8988T (cell line): ENCODE measurements at regions not wholly inside any gene's neighbourhood (a gene's known extent, or its start where the extent isn't known, plus 50 kb on each side); places are given as distances from the start of the nearest gene placed in this dataset.

Experiments
- DNase-seq: peaks from one replicate; pipeline ENCODE4 v3.0.0; 2011

DNA sequence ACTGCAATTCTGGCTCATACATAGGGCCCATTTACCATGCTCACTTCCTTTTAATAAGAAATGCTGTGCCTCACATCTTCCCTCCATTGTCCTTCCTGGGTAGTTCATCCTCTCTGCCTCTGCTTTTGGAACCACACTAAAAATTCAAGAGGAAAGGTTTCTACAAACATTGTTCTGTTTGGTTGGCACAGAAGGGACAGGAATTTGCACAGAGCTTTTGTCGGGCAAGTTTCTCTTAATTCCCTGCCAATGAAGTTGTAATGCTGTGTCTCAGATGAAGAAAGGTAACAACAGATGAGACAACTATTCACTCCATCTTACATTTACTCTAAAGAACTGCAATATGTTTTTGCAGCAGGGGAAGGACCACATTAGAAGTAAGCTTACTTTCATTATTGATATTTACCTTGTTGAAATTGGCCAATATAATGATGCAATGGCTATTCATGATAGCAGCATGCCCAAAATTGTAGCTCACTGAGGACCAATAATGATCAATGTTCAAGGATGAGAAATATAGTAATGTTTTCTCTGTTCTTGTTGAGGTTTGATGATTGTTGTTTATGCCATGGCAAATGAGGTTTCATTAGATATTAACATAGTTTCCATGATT lies 82.5 kb upstream of the HMHB1 start:
- DNase-seq = no peak

DNA sequence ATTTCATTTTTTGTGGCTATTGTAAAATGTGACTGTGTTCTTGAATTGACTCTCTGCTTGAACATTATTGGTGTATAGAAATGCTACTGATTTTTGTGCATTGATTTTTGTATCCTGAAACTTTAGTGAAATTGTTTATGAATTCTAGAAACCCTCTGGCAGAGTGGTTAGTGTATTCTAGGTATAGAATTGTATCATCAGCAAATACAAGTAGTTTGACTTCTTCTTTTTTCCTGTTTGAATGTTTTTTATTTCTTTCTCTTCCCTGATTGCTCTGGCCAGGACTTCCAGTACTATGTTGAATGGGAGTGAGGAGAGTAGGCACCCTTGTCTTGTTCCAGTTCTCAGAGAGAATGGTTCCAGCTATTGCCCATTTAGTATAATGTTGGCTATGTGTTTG lies 88.8 kb upstream of the HMHB1 start:
- no peak for DNase-seq

GRCh38 chr5:143721925-143722324 lies 90.0 kb upstream of the HMHB1 start:
- DNase-seq = no peak

DNA sequence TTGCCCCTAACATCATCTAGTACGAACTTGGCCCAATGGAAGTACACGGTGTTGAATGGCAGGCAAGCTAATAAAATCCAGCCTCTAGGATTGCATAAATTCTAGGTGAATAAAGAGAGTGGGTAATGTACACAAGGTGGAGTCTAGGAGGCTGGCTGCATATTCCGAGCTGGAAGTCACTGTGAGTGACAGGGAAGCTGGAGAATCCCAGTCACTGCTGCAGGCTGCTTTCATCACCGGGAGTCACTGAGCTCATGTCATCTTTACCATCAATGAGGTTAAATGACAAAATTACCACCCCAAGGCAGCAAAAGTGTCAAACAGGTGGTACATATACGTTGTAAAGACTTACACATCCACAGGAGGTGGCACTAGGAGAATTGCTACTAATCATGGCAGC lies 91.3 kb upstream of the HMHB1 start:
- no peak for DNase-seq

GRCh38 chr5:143717400-143717799 lies 94.6 kb upstream of the HMHB1 start:
- no peak for DNase-seq

- no peak for DNase-seq
These were observed 95.1 kb upstream of the HMHB1 start for GRCh38 chr5:143716881-143717280.

DNA sequence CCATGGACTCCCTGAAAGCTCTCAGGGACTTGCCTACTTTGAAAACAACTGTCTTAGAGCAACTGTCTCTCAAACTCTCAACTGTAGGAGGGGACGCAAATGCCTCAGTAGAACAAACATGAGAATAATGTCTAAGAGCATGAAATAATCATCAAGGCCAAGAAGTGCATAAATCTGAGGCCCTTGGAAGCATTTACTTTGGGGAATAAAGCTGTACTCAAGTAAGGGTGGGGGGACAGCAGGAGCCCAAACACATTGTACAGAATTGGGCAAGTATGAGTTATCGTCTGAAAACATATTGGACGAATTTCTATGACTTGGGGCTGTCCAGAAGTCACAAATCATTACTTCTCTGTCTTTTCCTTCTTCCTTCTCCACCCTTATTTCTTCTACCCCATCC lies 96.3 kb upstream of the HMHB1 start:
- DNase-seq = no peak

- no peak for DNase-seq
These were observed 97.3 kb upstream of the HMHB1 start for GRCh38 chr5:143714629-143715028.

DNA sequence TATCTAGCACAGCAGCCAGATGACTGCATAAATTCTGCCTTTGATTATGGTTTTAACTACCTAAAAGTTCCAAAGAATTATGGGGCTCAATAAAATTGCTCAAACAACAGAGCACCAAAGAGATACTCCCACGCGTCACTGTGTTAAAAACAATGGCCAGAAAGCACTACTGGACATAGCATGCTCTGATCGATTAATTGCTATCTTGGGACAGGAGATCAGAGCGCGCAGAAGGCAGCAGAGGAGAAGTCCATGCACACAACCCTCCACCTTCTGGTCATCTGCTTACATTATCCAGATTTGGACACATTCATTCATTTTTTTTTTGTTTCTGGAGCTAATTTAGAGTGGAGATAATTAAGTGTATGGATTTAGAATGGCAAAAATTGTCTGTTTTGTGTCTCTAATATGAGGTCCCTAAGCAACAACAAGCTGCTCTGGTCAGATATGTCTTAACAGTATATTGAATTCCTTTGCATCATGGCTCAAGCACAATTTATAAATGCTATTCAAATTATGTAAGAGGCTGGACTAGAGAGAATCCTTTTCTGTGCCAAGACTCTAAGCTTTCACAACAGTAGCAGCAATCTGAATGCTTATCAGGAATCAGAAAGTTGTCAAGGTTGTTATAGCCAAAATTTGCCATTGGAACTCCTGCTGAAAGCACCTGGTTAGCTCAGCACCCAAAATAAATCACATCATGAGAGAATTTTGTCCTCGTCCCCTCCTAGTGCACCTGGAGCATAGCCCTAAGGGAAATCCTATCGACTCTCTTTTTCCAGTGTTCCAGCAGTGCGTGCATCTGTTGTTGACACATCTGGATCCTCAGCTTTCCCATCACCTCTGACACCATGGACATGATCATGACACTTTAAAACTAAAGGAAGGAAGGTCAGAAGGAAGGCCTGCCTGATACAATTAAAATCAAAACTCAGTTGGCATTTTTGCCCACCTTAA lies 98.6 kb upstream of the HMHB1 start:
- DNase-seq = no peak

- DNase-seq = no peak
These were observed 103.3 kb upstream of the HMHB1 start for GRCh38 chr5:143708672-143709071.

- DNase-seq = no peak
These were observed 104.2 kb upstream of the HMHB1 start for GRCh38 chr5:143707806-143708205.

DNA sequence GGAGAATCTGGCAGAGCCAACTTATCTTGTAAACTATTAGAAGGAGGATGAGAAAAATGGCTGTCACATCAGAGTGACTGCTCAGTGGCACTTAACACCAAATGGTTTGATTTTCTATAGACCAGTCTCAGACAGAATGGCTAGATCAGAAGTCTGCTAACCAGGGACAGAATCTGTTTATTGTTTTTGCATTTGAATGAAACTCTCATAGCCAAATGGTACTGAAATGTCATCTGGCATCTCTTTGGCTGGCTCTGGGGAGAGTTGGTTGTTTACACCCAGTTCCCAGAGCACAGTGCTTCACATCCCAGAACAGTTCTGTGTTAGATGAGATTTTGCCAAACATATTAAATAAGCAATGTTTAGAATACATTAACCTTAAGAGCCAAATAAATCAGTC lies 106.6 kb upstream of the HMHB1 start:
- DNase-seq = no peak

DNA sequence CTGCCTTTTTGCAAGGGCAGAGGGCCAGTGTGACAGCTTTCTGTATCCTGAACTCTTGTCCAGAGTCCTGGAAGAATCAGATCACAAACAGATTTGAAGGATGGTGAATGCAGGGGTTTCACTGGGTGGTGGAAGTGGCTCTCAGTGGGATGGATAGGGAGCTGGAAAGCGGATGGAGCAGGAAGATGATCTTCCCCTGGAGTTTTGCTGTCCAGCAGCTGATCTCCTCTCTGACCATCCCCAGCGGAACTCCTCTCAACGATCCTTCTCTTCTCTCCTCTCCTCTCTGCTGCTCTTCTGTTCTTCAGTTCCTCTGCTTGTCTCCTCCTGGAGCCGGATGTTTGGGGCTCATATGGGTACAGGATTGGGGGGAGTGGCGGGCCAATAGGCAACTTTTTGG lies 108.3 kb upstream of the HMHB1 start:
- DNase-seq = no peak

DNA sequence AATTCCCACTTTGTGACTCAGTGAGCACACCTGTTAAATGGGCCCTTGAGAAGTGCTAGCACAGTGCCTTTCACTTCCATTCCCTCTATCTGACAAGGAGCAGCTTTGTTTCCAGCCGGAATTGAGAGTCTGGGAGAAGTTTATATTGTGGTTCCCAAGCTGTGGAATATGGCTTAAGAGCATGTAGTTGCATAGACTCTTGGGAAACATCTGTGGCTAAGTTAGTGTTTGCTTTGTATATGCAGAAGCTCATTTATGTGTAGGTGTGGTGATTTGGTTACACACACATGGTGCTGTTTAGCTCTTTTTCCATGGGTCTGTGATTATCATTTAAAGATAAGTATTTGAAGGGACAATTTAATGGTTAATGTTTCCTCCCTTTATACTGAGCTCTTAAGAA lies 110.5 kb upstream of the HMHB1 start:
- DNase-seq = no peak

- DNase-seq = no peak
These were observed 111.0 kb upstream of the HMHB1 start for GRCh38 chr5:143700994-143701393.

GRCh38 chr5:143699121-143699520 lies 112.8 kb upstream of the HMHB1 start:
- DNase-seq = no peak

GRCh38 chr5:143698574-143698973 lies 113.4 kb upstream of the HMHB1 start:
- DNase-seq = no peak

DNA sequence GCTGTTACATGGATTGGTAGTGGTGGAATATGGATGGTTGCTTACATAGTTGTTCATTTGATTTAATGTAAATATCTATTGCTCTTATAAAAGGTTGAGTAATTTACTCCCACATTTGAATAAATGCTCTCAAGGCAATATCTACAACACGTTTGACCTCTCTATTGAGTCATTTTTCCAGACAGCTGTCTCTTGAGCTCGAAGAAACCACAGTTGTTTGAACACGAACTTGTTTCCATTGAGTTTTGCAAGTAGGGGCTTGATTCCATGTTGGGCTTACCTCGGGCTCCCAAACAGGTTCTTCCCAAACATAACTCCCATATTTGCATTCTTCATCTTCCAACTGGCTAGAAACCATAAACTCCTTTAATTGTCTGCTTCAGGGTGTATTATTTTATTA lies 115.0 kb upstream of the HMHB1 start:
- DNase-seq = no peak

GRCh38 chr5:143695941-143696340 lies 116.0 kb upstream of the HMHB1 start:
- no peak for DNase-seq

- DNase-seq = no peak
These were observed 116.6 kb upstream of the HMHB1 start for GRCh38 chr5:143695244-143695864.

- DNase-seq = no peak
These were observed 117.6 kb upstream of the HMHB1 start for GRCh38 chr5:143694357-143694756.

- DNase-seq = no peak
These were observed 118.2 kb upstream of the HMHB1 start for GRCh38 chr5:143693651-143694252.

DNA sequence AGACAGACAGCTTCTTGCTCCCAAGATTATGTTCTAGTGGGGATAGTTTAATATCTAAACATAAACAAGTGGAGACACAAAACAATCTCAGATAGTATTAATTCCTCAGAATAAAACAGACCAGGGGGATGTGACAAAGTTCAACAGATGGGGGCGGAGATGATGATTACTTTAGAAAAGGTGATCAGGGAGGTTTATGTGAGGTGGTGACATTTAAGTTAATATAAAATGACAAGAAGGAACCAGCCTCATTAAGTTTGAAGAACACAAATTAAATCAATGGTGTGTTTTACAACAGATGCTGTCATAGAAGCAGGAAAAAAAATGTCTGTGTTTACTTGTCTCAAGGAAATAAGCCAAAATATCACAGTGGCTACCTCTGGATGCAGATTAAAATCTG lies 119.6 kb upstream of the HMHB1 start:
- no peak for DNase-seq

DNA sequence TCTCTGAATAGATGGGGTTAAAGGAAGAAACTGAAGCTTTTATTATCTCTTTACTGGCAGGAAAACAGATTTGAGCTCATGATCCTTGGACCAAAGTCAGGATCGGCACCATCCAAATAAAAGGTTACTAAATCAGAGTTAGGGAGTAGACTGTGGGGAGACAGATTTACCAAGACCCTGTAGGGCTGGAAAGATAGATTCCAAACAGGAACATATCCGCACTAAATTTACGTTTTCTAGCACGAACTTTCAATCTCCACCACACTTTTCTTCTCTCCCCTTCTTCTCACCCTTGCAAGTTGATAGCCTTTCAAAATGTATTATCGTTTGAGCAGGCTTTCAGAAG lies 120.0 kb upstream of the HMHB1 start:
- no peak for DNase-seq
